PC-9 (cell line): ENCODE measurements at regions not wholly inside any gene's neighbourhood (a gene's known extent, or its start where the extent isn't known, plus 50 kb on each side); places are given as distances from the start of the nearest gene placed in this dataset.

Source experiments
- BruUV-seq: library from RNA; stranded (reverse); fragments of 400-500 nt; replicated peaks from 2 replicates; lab custom pipeline; 2021; lab: Mats Ljungman, UMichigan
- CTCF ChIA-PET: fragments of 300-600 bp; sonication (Branson Sonifier 250); formaldehyde crosslinking; loops from one replicate; lab custom pipeline; 2022; ENCODE audit warnings: antibody characterized with exemption; lab: Charles Lee
- POLR2A ChIA-PET: fragments of 300-600 bp; sonication (Branson Sonifier 250); formaldehyde crosslinking; loops from one replicate; lab custom pipeline; 2022; ENCODE audit warnings: antibody characterized with exemption; ENCODE audit not compliant: unreplicated experiment; lab: Charles Lee
- DNase-seq, 2 experiments: peaks; one replicate each; pipeline versions ENCODE4 v3.0.0 to v3.0.0-alpha.2; 2015 to 2022; ENCODE audit warnings: mixed read lengths in 1 of 2
- H2AFZ ChIP-seq: fragments of 200-600 bp; sonication (generic); 2 replicates; pipeline ENCODE4 v1.8.1; 2017; ENCODE audit warnings: antibody characterized with exemption
- H3F3A ChIP-seq: fragments of 200-600 bp; sonication (generic); 2 replicates; pipeline ENCODE4 v1.8.1; 2017; ENCODE audit warnings: antibody characterized with exemption, mild to moderate bottlenecking, low read depth; ENCODE audit not compliant: insufficient read depth
- H3K27ac ChIP-seq: fragments of 200-600 bp; sonication (generic); 2 replicates; pipeline ENCODE4 v1.6.1; 2016; ENCODE audit warnings: mixed run types
- H3K27me3 ChIP-seq: fragments of 200-600 bp; sonication (generic); 2 replicates; pipeline ENCODE4 v1.6.1; 2016; ENCODE audit warnings: low read depth, mixed run types; ENCODE audit not compliant: insufficient read depth
- H3K36me3 ChIP-seq: fragments of 200-600 bp; sonication (generic); 2 replicates; pipeline ENCODE4 v1.6.1; 2016; ENCODE audit warnings: low read depth, mixed run types
- H3K4me1 ChIP-seq: fragments of 200-600 bp; sonication (generic); replicated peaks from 2 replicates; pipeline ENCODE4 v1.6.1; 2016; ENCODE audit warnings: mixed run types; ENCODE audit not compliant: insufficient read depth
- H3K4me2 ChIP-seq: fragments of 200-600 bp; sonication (generic); 2 replicates; pipeline ENCODE4 v1.6.1; 2017; ENCODE audit warnings: mixed run types
- H3K4me3 ChIP-seq: fragments of 200-600 bp; sonication (generic); 2 replicates; pipeline ENCODE4 v1.6.1; 2016; ENCODE audit warnings: mixed run types
- H3K79me2 ChIP-seq: fragments of 200-600 bp; sonication (generic); 2 replicates; pipeline ENCODE4 v1.6.1; 2017; ENCODE audit warnings: low read depth, mixed run types
- H3K9me2 ChIP-seq: fragments of 200-600 bp; sonication (generic); 2 replicates; pipeline ENCODE4 v1.8.1; 2017; ENCODE audit warnings: mild to moderate bottlenecking; ENCODE audit not compliant: insufficient read depth
- H3K9me3 ChIP-seq: fragments of 200-600 bp; sonication (generic); 2 replicates; pipeline ENCODE4 v1.8.1; 2016; ENCODE audit warnings: low read depth; ENCODE audit not compliant: insufficient read depth
- H4K20me1 ChIP-seq: fragments of 200-600 bp; sonication (generic); 2 replicates; pipeline ENCODE4 v1.8.1; 2017; ENCODE audit not compliant: insufficient read depth
- EZH2 ChIP-seq: fragments of 200-600 bp; sonication (generic); IDR thresholded peaks from 2 replicates; pipeline ENCODE4 v1.8.0; 2017; ENCODE audit warnings: antibody characterized with exemption, low read depth
- intact Hi-C: fragments of 100-400 bp; cut with micrococcal nuclease; formaldehyde crosslinking; loops from one replicate; pipeline ENCODE4 v1.10.0; 2022; ENCODE audit not compliant: unreplicated experiment
- TF ChIP-seq, protein P1 (sequence below): fragments of 200-600 bp; sonication (generic); conservative IDR thresholded peaks from 2 replicates; pipeline ENCODE4 v1.6.1; 2017; ENCODE audit warnings: mixed run types, antibody characterized with exemption, mild to moderate bottlenecking, moderate library complexity

DNA sequence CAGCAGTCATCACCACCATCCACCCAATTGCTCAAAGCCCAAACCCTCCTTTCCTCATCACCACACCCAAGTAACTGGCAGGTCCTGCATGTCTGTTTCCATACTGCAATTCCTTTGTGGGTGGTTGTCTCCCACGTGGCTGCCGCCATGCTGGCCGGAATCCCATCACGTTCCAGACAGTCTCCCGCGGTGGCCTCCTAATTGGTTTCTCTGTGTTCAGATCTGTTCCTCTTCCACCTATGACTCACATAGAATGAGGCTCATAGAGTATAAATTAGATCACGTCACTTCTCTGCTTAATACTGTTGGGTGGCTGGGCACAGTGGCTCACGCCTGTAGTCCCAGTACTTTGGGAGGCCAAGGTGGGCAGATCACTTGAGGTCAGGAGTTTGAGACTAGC lies 813.0 kb downstream of the TYW1 start:
- no peak for TF ChIP-seq EZH2
- TF ChIP-seq, protein P1, sequence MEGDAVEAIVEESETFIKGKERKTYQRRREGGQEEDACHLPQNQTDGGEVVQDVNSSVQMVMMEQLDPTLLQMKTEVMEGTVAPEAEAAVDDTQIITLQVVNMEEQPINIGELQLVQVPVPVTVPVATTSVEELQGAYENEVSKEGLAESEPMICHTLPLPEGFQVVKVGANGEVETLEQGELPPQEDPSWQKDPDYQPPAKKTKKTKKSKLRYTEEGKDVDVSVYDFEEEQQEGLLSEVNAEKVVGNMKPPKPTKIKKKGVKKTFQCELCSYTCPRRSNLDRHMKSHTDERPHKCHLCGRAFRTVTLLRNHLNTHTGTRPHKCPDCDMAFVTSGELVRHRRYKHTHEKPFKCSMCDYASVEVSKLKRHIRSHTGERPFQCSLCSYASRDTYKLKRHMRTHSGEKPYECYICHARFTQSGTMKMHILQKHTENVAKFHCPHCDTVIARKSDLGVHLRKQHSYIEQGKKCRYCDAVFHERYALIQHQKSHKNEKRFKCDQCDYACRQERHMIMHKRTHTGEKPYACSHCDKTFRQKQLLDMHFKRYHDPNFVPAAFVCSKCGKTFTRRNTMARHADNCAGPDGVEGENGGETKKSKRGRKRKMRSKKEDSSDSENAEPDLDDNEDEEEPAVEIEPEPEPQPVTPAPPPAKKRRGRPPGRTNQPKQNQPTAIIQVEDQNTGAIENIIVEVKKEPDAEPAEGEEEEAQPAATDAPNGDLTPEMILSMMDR, result no peak
- intact Hi-C loops, result no loop called here
- no TSS peak for BruUV-seq
- no peaks in the 10 kb centered on the region for H3K9me3 ChIP-seq
- H3K4me1 ChIP-seq, result no peaks in the 10 kb centered on the region
- no peak overlapping the region for H3K27ac ChIP-seq
- H2AFZ ChIP-seq, result no peak overlapping the region
- no peaks in the 10 kb centered on the region for H3K36me3 ChIP-seq
- H3F3A ChIP-seq, result no peaks in the 10 kb centered on the region
- DNase-seq, result no peak
- H3K4me2 ChIP-seq, result no peak overlapping the region
- no peaks in the 10 kb centered on the region for H3K9me2 ChIP-seq
- H3K4me3 ChIP-seq, result no peak overlapping the region
- H3K79me2 ChIP-seq, result no peaks in the 10 kb centered on the region
- H3K27me3 ChIP-seq, result peaks cover 23% of the 10 kb centered on the region
- POLR2A ChIA-PET, result no interaction called here
- CTCF ChIA-PET, result no interaction called here
- no peaks in the 10 kb centered on the region for H4K20me1 ChIP-seq

DNA sequence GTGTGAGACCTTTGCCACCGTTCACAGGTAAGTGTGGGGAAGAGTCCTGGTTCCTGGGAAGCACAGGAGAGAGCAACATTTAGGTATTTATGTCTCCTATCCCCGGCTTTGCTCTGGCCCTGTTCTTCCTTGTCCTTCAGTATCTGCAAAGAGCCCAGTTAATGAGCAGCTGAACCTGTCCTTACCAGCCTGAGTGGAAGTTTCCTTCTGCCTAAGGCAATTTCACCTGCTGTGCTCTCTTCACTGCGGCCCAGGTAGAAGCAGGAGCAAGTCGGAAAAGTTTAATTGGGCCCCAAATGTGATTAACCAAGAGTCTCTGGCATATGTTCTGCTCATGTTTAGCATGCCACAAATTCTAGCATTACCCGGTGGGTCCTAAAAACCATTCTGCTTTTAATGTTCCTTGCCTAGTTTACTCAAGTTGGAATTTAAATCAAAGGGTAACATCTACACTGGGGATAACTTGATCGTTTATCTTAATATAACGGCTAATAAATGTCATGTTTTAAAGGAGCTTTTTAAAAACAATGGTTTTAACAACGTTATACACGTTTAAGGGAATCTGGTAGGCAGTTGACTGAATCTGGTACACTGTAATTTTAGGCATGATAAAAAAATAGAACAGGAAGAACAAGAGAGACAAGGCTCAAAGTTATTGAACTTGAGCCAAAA lies 817.1 kb downstream of the TYW1 start:
- BruUV-seq, result no TSS peak
- CTCF ChIA-PET, result no interaction called here

DNA sequence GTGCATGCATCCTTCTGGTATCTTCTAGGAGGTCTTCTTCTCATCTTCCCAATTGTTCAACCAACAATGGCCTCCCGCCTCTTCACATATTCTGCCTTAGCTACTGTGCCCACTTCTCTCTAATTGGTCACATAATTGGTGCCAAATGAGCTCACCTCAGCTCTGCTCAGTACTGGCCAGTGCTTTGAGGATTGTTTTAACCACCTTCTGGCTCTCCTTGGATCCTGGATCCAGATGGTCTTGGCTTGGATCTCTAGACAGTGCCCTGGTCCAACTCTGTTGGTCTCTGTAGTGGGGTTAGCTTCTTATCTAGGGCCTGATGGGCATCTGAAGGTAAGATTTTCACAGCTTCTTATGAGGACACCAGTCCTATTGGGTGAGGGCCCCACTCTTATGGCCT lies 820.8 kb downstream of the TYW1 start:
- H3K4me3 ChIP-seq, result no peak overlapping the region
- H4K20me1 ChIP-seq, result no peaks in the 10 kb centered on the region
- H2AFZ ChIP-seq, result no peak overlapping the region
- TF ChIP-seq, protein P1, result no peak
- no peak for TF ChIP-seq EZH2
- H3K9me3 ChIP-seq, result no peaks in the 10 kb centered on the region
- H3F3A ChIP-seq, result no peaks in the 10 kb centered on the region
- no peaks in the 10 kb centered on the region for H3K36me3 ChIP-seq
- intact Hi-C loops, result no loop called here
- no peak overlapping the region for H3K4me2 ChIP-seq
- peaks cover 13% of the 10 kb centered on the region; the same call in 1 of the 2 replicates for H3K27me3 ChIP-seq
- H3K79me2 ChIP-seq, result no peaks in the 10 kb centered on the region
- no peaks in the 10 kb centered on the region for H3K9me2 ChIP-seq
- ChIA-PET POLR2A (no interaction called here), CTCF (no interaction called here)
- no TSS peak for BruUV-seq
- no peak overlapping the region for H3K27ac ChIP-seq
- no peak for DNase-seq
- H3K4me1 ChIP-seq, result no peaks in the 10 kb centered on the region

More for the DNA sequence above, 817.1 kb downstream of the TYW1 start:
- no peaks in the 10 kb centered on the region for H3K4me1 ChIP-seq
- H3K9me3 ChIP-seq, result no peaks in the 10 kb centered on the region
- H3K27ac ChIP-seq, result no peak overlapping the region
- H3K4me3 ChIP-seq, result no peak overlapping the region
- no peak for TF ChIP-seq EZH2
- TF ChIP-seq, protein P1, result no peak
- no peaks in the 10 kb centered on the region for H3F3A ChIP-seq
- intact Hi-C loops, result no loop called here
- H2AFZ ChIP-seq, result no peak overlapping the region
- H3K4me2 ChIP-seq, result no peak overlapping the region
- POLR2A ChIA-PET, result no interaction called here
- H3K36me3 ChIP-seq, result no peaks in the 10 kb centered on the region
- H3K9me2 ChIP-seq, result no peaks in the 10 kb centered on the region
- no peaks in the 10 kb centered on the region for H3K79me2 ChIP-seq
- DNase-seq, result no peak
- no peaks in the 10 kb centered on the region for H4K20me1 ChIP-seq
- H3K27me3 ChIP-seq, result peaks cover 13% of the 10 kb centered on the region
